ENCODE measurements at regions not wholly inside any gene's neighbourhood (a gene's known extent, or its start where the extent isn't known, plus 50 kb on each side); places are given as distances from the start of the nearest gene placed in this dataset.
"Not testable (repeated sequence)": the region's sequence is repeated elsewhere in the genome, so short reads cannot be mapped to it uniquely, and the experiment has no call there.

GRCh38 chr17:68698746-68699145 is 97.6 kb upstream of the FAM20A start:
- DNase-seq = no peak

GRCh38 chr17:68697850-68698361 is 96.7 kb upstream of the FAM20A start:
- no peak for DNase-seq

GRCh38 chr17:68695659-68696058 is 94.5 kb upstream of the FAM20A start:
- no peak for DNase-seq

- no peak for DNase-seq
Observed at GRCh38 chr17:68694791-68695485, 93.8 kb upstream of the FAM20A start.

- no peak for DNase-seq
Observed at GRCh38 chr17:68693896-68694295, 92.7 kb upstream of the FAM20A start.

- DNase-seq = no peak
Observed at GRCh38 chr17:68693466-68693865, 92.3 kb upstream of the FAM20A start.

GRCh38 chr17:68686108-68686988 is 85.2 kb upstream of the FAM20A start:
- no peak for DNase-seq

GRCh38 chr17:68684949-68685357 is 83.8 kb upstream of the FAM20A start:
- DNase-seq = no peak

GRCh38 chr17:68682903-68683302 is 81.7 kb upstream of the FAM20A start:
- no peak for DNase-seq

GRCh38 chr17:68679882-68680281 is 78.7 kb upstream of the FAM20A start:
- DNase-seq = no peak

GRCh38 chr17:68676856-68677255 is 75.7 kb upstream of the FAM20A start:
- DNase-seq = no peak

GRCh38 chr17:68675723-68676122 is 74.6 kb upstream of the FAM20A start:
- no peak for DNase-seq

GRCh38 chr17:68674029-68674925 is 73.1 kb upstream of the FAM20A start:
- DNase-seq = no peak

GRCh38 chr17:68670967-68671693 is 70.0 kb upstream of the FAM20A start:
- no peak for DNase-seq

- not testable (repeated sequence) for DNase-seq
Observed at GRCh38 chr17:68666438-68666837, 65.3 kb upstream of the FAM20A start.

- no peak for DNase-seq
Observed at GRCh38 chr17:68665373-68665772, 64.2 kb upstream of the FAM20A start.

- DNase-seq = no peak
Observed at GRCh38 chr17:68662479-68662878, 61.3 kb upstream of the FAM20A start.

- DNase-seq = no peak
Observed at GRCh38 chr17:68662037-68662432, 60.9 kb upstream of the FAM20A start.

- no peak for DNase-seq
Observed at GRCh38 chr17:68661265-68662036, 60.3 kb upstream of the FAM20A start.

- DNase-seq = no peak
Observed at GRCh38 chr17:68660302-68660701, 59.1 kb upstream of the FAM20A start.

GRCh38 chr17:68658999-68659780 is 58.0 kb upstream of the FAM20A start:
- no peak for DNase-seq

All from amniotic stem cell (primary cell).